Esophagus (tissue), 2 donors: ENCODE measurements at regions not wholly inside any gene's neighbourhood (a gene's known extent, or its start where the extent isn't known, plus 50 kb on each side); places are given as distances from the start of the nearest gene placed in this dataset.

ENCODE experiments used
- H3K27ac ChIP-seq, 2 donors: one replicate each; pipeline ENCODE4 v1.5.1; 2013; ENCODE audit warnings: low read depth in 2 of 2, mild to moderate bottlenecking in 2 of 2, inconsistent platforms in 1 of 2, low read length in 1 of 2, moderate library complexity in 1 of 2
- H3K27me3 ChIP-seq, 2 donors: one replicate each; pipeline ENCODE4 v1.6.1; 2013; ENCODE audit warnings: low read length in 2 of 2, control low read depth in 1 of 2, mild to moderate bottlenecking in 1 of 2; ENCODE audit not compliant: insufficient read depth in 2 of 2, control insufficient read depth in 1 of 2
- H3K36me3 ChIP-seq, 2 donors: one replicate each; pipeline ENCODE4 v1.6.1; 2013; ENCODE audit warnings: low read length in 1 of 2; ENCODE audit not compliant: control insufficient read depth in 2 of 2, insufficient read depth in 2 of 2
- H3K4me1 ChIP-seq, 2 donors: one replicate each; pipeline ENCODE4 v1.6.1; 2013; ENCODE audit warnings: low read length in 1 of 2; ENCODE audit not compliant: control insufficient read depth in 2 of 2, insufficient read depth in 2 of 2
- H3K4me3 ChIP-seq, 2 donors: one replicate each; pipeline ENCODE4 v1.5.1; 2013; ENCODE audit warnings: low read length in 2 of 2, mild to moderate bottlenecking in 2 of 2, low read depth in 1 of 2, moderate library complexity in 1 of 2
- H3K9me3 ChIP-seq, 2 donors: one replicate each; pipeline ENCODE4 v1.6.1; 2013; ENCODE audit warnings: mild to moderate bottlenecking in 2 of 2, low read depth in 1 of 2, low read length in 1 of 2, moderate library complexity in 1 of 2; ENCODE audit not compliant: control insufficient read depth in 2 of 2, insufficient read depth in 1 of 2
- WGBS, 2 donors: extraction: QIAGEN DNeasy Blood & Tissue Kit; methylation state at CpG; one replicate each; pipeline ENCODE4 v1.1.7; 2013; 5-methylcytosine and 5-hydroxymethylcytosine counted together
- donor health status: healthy with polysubstance abuse.
- donor health status: Bipolar disorder and iron deficiency.

- WGBS, 2 donors: 91 to 92% methylated on average over 3 of the region's 3 CpGs
These were observed 330.2 kb downstream of the RBM43 start for GRCh38 chr2:150931451-150931850.

GRCh38 chr2:150925611-150926010 lies 336.1 kb downstream of the RBM43 start:
- Histone ChIP-seq H3K27ac (no peak overlapping the region), H3K4me3 (no peak overlapping the region)

More at GRCh38 chr2:150931451-150931850, 330.2 kb downstream of the RBM43 start:
- Histone ChIP-seq H3K9me3 (no peaks in the 10 kb centered on the region), H3K27ac (no peak overlapping the region), H3K36me3 (no peaks in the 10 kb centered on the region), H3K4me1 (no peaks in the 10 kb centered on the region), H3K4me3 (no peak overlapping the region), H3K27me3 (no peaks in the 10 kb centered on the region)

GRCh38 chr2:150924878-150925277 lies 336.8 kb downstream of the RBM43 start:
- Histone ChIP-seq H3K27ac (no peak overlapping the region), H3K9me3 (no peaks in the 10 kb centered on the region), H3K36me3 (no peaks in the 10 kb centered on the region), H3K4me3 (no peak overlapping the region), H3K4me1 (no peaks in the 10 kb centered on the region), H3K27me3 (no peaks in the 10 kb centered on the region)
- WGBS, 2 donors: 61 to 65% methylated on average over 5 of the region's 5 CpGs

More at GRCh38 chr2:150925611-150926010, 336.1 kb downstream of the RBM43 start:
- Histone ChIP-seq H3K27me3 (no peaks in the 10 kb centered on the region), H3K36me3 (no peaks in the 10 kb centered on the region), H3K4me1 (no peaks in the 10 kb centered on the region), H3K9me3 (no peaks in the 10 kb centered on the region)

- Histone ChIP-seq H3K36me3 (no peaks in the 10 kb centered on the region), H3K4me3 (no peak overlapping the region), H3K27ac (no peak overlapping the region), H3K27me3 (no peaks in the 10 kb centered on the region), H3K4me1 (no peaks in the 10 kb centered on the region), H3K9me3 (no peaks in the 10 kb centered on the region)
- 79 to 86% methylated on average over 5 of the region's 5 CpGs for WGBS, 2 donors
These were observed 341.8 kb downstream of the RBM43 start for GRCh38 chr2:150919901-150920300.

- H3K9me3 ChIP-seq: no peaks in the 10 kb centered on the region
- no peaks in the 10 kb centered on the region for H3K4me1 ChIP-seq
- no peak overlapping the region for H3K27ac ChIP-seq
- H3K4me3 ChIP-seq: no peak overlapping the region
- no peaks in the 10 kb centered on the region for H3K36me3 ChIP-seq
- 83 to 90% methylated on average over 7 of the region's 7 CpGs for WGBS, 2 donors
- no peaks in the 10 kb centered on the region for H3K27me3 ChIP-seq
These were observed 343.5 kb downstream of the RBM43 start for GRCh38 chr2:150917961-150918713.

- Histone ChIP-seq H3K4me3 (no peak overlapping the region), H3K36me3 (no peaks in the 10 kb centered on the region), H3K27ac (no peak overlapping the region), H3K9me3 (no peaks in the 10 kb centered on the region), H3K4me1 (no peaks in the 10 kb centered on the region), H3K27me3 (no peaks in the 10 kb centered on the region)
- 82 to 88% methylated on average over 8 of the region's 8 CpGs for WGBS, 2 donors
These were observed 344.9 kb downstream of the RBM43 start for GRCh38 chr2:150916467-150917396.

- Histone ChIP-seq H3K9me3 (no peaks in the 10 kb centered on the region), H3K27ac (no peak overlapping the region), H3K4me1 (no peaks in the 10 kb centered on the region), H3K36me3 (no peaks in the 10 kb centered on the region), H3K4me3 (no peak overlapping the region), H3K27me3 (no peaks in the 10 kb centered on the region)
- WGBS, 2 donors: 47 to 48% methylated on average over 9 of the region's 9 CpGs
These were observed 349.8 kb downstream of the RBM43 start for GRCh38 chr2:150911766-150912280.

- Histone ChIP-seq H3K9me3 (no peaks in the 10 kb centered on the region), H3K4me3 (no peak overlapping the region)
- WGBS, 2 donors: 69 to 82% methylated on average over 1 of the region's 1 CpG
These were observed 352.1 kb downstream of the RBM43 start for GRCh38 chr2:150909613-150910012.

GRCh38 chr2:150909090-150909489 lies 352.6 kb downstream of the RBM43 start:
- Histone ChIP-seq H3K9me3 (no peaks in the 10 kb centered on the region), H3K27me3 (no peaks in the 10 kb centered on the region), H3K36me3 (no peaks in the 10 kb centered on the region), H3K27ac (no peak overlapping the region), H3K4me1 (no peaks in the 10 kb centered on the region), H3K4me3 (no peak overlapping the region)

More at GRCh38 chr2:150909613-150910012, 352.1 kb downstream of the RBM43 start:
- Histone ChIP-seq H3K36me3 (no peaks in the 10 kb centered on the region), H3K27me3 (no peaks in the 10 kb centered on the region), H3K4me1 (no peaks in the 10 kb centered on the region), H3K27ac (no peak overlapping the region)
